GM23338 (cell line): ENCODE measurements at regions not wholly inside any gene's neighbourhood (a gene's known extent, or its start where the extent isn't known, plus 50 kb on each side); places are given as distances from the start of the nearest gene placed in this dataset.

ENCODE experiments used
- ATAC-seq: fragments of 200-7000 bp; cut with Tn5 transposase; 3 replicates; pipeline ENCODE4 v1.9.1; 2020
- DNase-seq: peaks from one replicate; pipeline ENCODE4 v3.0.0-alpha.2; 2015; ENCODE audit warnings: low spot score
- H2AFZ ChIP-seq: fragments of 200-600 bp; sonication (generic); 2 replicates; pipeline ENCODE4 v1.8.0; 2016; ENCODE audit warnings: antibody characterized with exemption, mild to moderate bottlenecking, moderate library complexity
- H3F3A ChIP-seq: fragments of 200-600 bp; sonication (generic); replicated peaks from 2 replicates; pipeline ENCODE4 v1.8.0; 2017; ENCODE audit warnings: antibody characterized with exemption, mixed run types, low read depth
- H3K27ac ChIP-seq: fragments of 200-600 bp; sonication (generic); 2 replicates; pipeline ENCODE4 v1.6.1; 2016; ENCODE audit warnings: low read depth
- H3K27me3 ChIP-seq: fragments of 200-600 bp; sonication (generic); 2 replicates; pipeline ENCODE4 v1.8.0; 2016; ENCODE audit warnings: mild to moderate bottlenecking, mixed run types, moderate library complexity; ENCODE audit not compliant: insufficient read depth
- H3K36me3 ChIP-seq: fragments of 200-600 bp; sonication (generic); 2 replicates; pipeline ENCODE4 v1.8.0; 2016; ENCODE audit warnings: mild to moderate bottlenecking; ENCODE audit not compliant: insufficient read depth
- H3K4me1 ChIP-seq: fragments of 200-600 bp; sonication (generic); 2 replicates; pipeline ENCODE4 v1.8.0; 2016; ENCODE audit warnings: mild to moderate bottlenecking, moderate library complexity; ENCODE audit not compliant: insufficient read depth
- H3K4me2 ChIP-seq: fragments of 200-600 bp; sonication (generic); 2 replicates; pipeline ENCODE4 v1.7.1; 2017; ENCODE audit warnings: mixed run types
- H3K4me3 ChIP-seq: fragments of 200-600 bp; sonication (generic); 2 replicates; pipeline ENCODE4 v1.6.1; 2016; ENCODE audit warnings: mixed run types
- H3K79me2 ChIP-seq: fragments of 200-600 bp; sonication (generic); replicated peaks from 2 replicates; pipeline ENCODE4 v1.8.0; 2017; ENCODE audit warnings: mild to moderate bottlenecking; ENCODE audit not compliant: insufficient read depth
- H3K9me2 ChIP-seq: fragments of 200-600 bp; sonication (generic); 2 replicates; pipeline ENCODE4 v1.8.0; 2017; ENCODE audit not compliant: insufficient read depth
- H4K20me1 ChIP-seq: fragments of 200-600 bp; sonication (generic); replicated peaks from 2 replicates; pipeline ENCODE4 v1.8.0; 2017; ENCODE audit warnings: mild to moderate bottlenecking; ENCODE audit not compliant: insufficient read depth
- H3K27ac Mint-ChIP-seq: 2 replicates; pipeline ENCODE4 v1.8.0; 2020; ENCODE audit warnings: inconsistent platforms, mild to moderate bottlenecking, moderate library complexity, mixed read lengths
- H3K27me3 Mint-ChIP-seq: 3 replicates; pipeline ENCODE4 v1.8.0; 2022; ENCODE audit warnings: low read depth, mild to moderate bottlenecking, moderate library complexity, mixed read lengths, inconsistent platforms; ENCODE audit not compliant: insufficient read depth, poor library complexity
- H3K36me3 Mint-ChIP-seq: 3 replicates; pipeline ENCODE4 v1.8.0; 2021; ENCODE audit warnings: low read depth, mild to moderate bottlenecking, inconsistent platforms, moderate library complexity, mixed read lengths
- H3K4me1 Mint-ChIP-seq: 3 replicates; pipeline ENCODE4 v1.8.0; 2020; ENCODE audit warnings: mild to moderate bottlenecking, inconsistent platforms, mixed read lengths
- H3K4me3 Mint-ChIP-seq: 3 replicates; pipeline ENCODE4 v1.8.0; 2021; ENCODE audit warnings: moderate library complexity, mild to moderate bottlenecking, inconsistent platforms, mixed read lengths
- H3K9me3 Mint-ChIP-seq: 3 replicates; pipeline ENCODE4 v1.8.0; 2020; ENCODE audit warnings: moderate library complexity, mild to moderate bottlenecking, inconsistent platforms, mixed read lengths
- CREB1 ChIP-seq: fragments of 250-450 bp; sonication (Bioruptor Pico); IDR thresholded peaks from 2 replicates; pipeline ENCODE4 v1.5.0; 2020; ENCODE audit warnings: low read depth, mild to moderate bottlenecking, moderate library complexity
- EZH2 ChIP-seq: fragments of 200-600 bp; sonication (generic); IDR thresholded peaks from one replicate; pipeline ENCODE4 v1.8.0; 2017; ENCODE audit warnings: antibody characterized with exemption, mild to moderate bottlenecking, low read depth; ENCODE audit not compliant: unreplicated experiment
- EZH2phosphoT487 ChIP-seq: fragments of 200-600 bp; sonication (generic); IDR thresholded peaks from one replicate; pipeline ENCODE4 v1.8.1; 2018; ENCODE audit warnings: antibody characterized with exemption; ENCODE audit not compliant: unreplicated experiment
- JUNB ChIP-seq: IDR thresholded peaks from one replicate; pipeline ENCODE4 v1.6.1; 2016; ENCODE audit warnings: antibody characterized with exemption; ENCODE audit not compliant: unreplicated experiment
- NANOG ChIP-seq: IDR thresholded peaks from 2 replicates; pipeline ENCODE4 v1.6.1; 2016; ENCODE audit warnings: antibody characterized with exemption, borderline replicate concordance
- POLR2AphosphoS5 ChIP-seq: IDR thresholded peaks from 2 replicates; pipeline ENCODE4 v1.6.1; 2016; ENCODE audit warnings: antibody characterized with exemption, low read depth
- STAT1 ChIP-seq: IDR thresholded peaks from one replicate; pipeline ENCODE4 v1.6.1; 2016; ENCODE audit warnings: antibody characterized with exemption; ENCODE audit not compliant: unreplicated experiment
- ZNF114 ChIP-seq: fragments of 250-450 bp; sonication (Bioruptor Pico); IDR thresholded peaks from 2 replicates; pipeline ENCODE4 v1.5.0; 2020; ENCODE audit warnings: mild to moderate bottlenecking, moderate library complexity
- ZNF331 ChIP-seq: fragments of 250-450 bp; sonication (Bioruptor Pico); IDR thresholded peaks from 2 replicates; pipeline ENCODE4 v1.5.0; 2020; ENCODE audit warnings: low read depth, mild to moderate bottlenecking, moderate library complexity
- TF ChIP-seq, protein P1 (sequence below): IDR thresholded peaks from one replicate; pipeline ENCODE4 v1.6.1; 2018; ENCODE audit warnings: antibody characterized with exemption; ENCODE audit not compliant: unreplicated experiment
- TF ChIP-seq, protein P2 (sequence below): fragments of 250-450 bp; sonication (Bioruptor Pico); IDR thresholded peaks from 2 replicates; pipeline ENCODE4 v1.5.0; 2020; ENCODE audit warnings: mild to moderate bottlenecking, moderate library complexity
- TF ChIP-seq, protein P3 (sequence below): IDR thresholded peaks from 2 replicates; pipeline ENCODE4 v1.6.1; 2016; ENCODE audit warnings: antibody characterized with exemption

DNA sequence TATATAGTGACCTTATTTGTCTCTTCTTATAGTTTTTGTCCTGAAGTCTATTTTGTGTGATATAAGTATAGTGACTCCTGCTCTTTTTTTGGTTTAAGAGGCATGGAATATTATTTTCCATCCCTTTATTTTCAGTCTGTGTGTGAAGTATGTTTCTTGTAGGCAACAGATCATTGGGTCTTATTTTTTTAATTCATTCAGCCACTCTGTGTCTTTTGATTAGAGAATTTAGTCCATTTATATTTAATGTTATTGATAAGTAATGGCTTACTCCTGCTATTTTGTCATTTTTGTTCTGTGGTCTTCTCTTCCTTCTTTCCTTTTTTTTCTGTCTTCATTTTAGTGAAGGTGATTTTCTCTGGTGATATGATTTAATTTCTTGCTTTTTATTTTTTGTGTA, 51.4 kb upstream of the TOP1 start:
- H3K4me2 ChIP-seq = no peak overlapping the region
- no peaks in the 10 kb centered on the region for H3K27me3 Mint-ChIP-seq

More for the DNA sequence above, 51.4 kb upstream of the TOP1 start:
- TF ChIP-seq, protein P1, sequence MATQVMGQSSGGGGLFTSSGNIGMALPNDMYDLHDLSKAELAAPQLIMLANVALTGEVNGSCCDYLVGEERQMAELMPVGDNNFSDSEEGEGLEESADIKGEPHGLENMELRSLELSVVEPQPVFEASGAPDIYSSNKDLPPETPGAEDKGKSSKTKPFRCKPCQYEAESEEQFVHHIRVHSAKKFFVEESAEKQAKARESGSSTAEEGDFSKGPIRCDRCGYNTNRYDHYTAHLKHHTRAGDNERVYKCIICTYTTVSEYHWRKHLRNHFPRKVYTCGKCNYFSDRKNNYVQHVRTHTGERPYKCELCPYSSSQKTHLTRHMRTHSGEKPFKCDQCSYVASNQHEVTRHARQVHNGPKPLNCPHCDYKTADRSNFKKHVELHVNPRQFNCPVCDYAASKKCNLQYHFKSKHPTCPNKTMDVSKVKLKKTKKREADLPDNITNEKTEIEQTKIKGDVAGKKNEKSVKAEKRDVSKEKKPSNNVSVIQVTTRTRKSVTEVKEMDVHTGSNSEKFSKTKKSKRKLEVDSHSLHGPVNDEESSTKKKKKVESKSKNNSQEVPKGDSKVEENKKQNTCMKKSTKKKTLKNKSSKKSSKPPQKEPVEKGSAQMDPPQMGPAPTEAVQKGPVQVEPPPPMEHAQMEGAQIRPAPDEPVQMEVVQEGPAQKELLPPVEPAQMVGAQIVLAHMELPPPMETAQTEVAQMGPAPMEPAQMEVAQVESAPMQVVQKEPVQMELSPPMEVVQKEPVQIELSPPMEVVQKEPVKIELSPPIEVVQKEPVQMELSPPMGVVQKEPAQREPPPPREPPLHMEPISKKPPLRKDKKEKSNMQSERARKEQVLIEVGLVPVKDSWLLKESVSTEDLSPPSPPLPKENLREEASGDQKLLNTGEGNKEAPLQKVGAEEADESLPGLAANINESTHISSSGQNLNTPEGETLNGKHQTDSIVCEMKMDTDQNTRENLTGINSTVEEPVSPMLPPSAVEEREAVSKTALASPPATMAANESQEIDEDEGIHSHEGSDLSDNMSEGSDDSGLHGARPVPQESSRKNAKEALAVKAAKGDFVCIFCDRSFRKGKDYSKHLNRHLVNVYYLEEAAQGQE = no peak
- TF ChIP-seq, protein P2, sequence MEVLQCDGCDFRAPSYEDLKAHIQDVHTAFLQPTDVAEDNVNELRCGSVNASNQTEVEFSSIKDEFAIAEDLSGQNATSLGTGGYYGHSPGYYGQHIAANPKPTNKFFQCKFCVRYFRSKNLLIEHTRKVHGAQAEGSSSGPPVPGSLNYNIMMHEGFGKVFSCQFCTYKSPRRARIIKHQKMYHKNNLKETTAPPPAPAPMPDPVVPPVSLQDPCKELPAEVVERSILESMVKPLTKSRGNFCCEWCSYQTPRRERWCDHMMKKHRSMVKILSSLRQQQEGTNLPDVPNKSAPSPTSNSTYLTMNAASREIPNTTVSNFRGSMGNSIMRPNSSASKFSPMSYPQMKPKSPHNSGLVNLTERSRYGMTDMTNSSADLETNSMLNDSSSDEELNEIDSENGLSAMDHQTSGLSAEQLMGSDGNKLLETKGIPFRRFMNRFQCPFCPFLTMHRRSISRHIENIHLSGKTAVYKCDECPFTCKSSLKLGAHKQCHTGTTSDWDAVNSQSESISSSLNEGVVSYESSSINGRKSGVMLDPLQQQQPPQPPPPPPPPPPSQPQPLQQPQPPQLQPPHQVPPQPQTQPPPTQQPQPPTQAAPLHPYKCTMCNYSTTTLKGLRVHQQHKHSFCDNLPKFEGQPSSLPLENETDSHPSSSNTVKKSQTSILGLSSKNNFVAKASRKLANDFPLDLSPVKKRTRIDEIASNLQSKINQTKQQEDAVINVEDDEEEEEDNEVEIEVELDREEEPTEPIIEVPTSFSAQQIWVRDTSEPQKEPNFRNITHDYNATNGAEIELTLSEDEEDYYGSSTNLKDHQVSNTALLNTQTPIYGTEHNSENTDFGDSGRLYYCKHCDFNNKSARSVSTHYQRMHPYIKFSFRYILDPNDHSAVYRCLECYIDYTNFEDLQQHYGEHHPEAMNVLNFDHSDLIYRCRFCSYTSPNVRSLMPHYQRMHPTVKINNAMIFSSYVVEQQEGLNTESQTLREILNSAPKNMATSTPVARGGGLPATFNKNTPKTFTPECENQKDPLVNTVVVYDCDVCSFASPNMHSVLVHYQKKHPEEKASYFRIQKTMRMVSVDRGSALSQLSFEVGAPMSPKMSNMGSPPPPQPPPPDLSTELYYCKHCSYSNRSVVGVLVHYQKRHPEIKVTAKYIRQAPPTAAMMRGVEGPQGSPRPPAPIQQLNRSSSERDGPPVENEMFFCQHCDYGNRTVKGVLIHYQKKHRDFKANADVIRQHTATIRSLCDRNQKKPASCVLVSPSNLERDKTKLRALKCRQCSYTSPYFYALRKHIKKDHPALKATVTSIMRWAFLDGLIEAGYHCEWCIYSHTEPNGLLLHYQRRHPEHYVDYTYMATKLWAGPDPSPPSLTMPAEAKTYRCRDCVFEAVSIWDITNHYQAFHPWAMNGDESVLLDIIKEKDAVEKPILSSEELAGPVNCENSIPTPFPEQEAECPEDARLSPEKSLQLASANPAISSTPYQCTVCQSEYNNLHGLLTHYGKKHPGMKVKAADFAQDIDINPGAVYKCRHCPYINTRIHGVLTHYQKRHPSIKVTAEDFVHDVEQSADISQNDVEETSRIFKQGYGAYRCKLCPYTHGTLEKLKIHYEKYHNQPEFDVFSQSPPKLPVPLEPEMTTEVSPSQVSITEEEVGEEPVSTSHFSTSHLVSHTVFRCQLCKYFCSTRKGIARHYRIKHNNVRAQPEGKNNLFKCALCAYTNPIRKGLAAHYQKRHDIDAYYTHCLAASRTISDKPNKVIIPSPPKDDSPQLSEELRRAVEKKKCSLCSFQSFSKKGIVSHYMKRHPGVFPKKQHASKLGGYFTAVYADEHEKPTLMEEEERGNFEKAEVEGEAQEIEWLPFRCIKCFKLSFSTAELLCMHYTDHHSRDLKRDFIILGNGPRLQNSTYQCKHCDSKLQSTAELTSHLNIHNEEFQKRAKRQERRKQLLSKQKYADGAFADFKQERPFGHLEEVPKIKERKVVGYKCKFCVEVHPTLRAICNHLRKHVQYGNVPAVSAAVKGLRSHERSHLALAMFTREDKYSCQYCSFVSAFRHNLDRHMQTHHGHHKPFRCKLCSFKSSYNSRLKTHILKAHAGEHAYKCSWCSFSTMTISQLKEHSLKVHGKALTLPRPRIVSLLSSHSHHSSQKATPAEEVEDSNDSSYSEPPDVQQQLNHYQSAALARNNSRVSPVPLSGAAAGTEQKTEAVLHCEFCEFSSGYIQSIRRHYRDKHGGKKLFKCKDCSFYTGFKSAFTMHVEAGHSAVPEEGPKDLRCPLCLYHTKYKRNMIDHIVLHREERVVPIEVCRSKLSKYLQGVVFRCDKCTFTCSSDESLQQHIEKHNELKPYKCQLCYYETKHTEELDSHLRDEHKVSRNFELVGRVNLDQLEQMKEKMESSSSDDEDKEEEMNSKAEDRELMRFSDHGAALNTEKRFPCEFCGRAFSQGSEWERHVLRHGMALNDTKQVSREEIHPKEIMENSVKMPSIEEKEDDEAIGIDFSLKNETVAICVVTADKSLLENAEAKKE (CRISPR knock-in tag) = no peak
- TF ChIP-seq ZNF114 (CRISPR knock-in tag) (no peak), JUNB (no peak), EZH2phosphoT487 (no peak), NANOG (no peak), ZNF331 (no peak), STAT1 (no peak), CREB1 (CRISPR knock-in tag) (no peak), EZH2 (no peak), POLR2AphosphoS5 (no peak)
- TF ChIP-seq, protein P3, sequence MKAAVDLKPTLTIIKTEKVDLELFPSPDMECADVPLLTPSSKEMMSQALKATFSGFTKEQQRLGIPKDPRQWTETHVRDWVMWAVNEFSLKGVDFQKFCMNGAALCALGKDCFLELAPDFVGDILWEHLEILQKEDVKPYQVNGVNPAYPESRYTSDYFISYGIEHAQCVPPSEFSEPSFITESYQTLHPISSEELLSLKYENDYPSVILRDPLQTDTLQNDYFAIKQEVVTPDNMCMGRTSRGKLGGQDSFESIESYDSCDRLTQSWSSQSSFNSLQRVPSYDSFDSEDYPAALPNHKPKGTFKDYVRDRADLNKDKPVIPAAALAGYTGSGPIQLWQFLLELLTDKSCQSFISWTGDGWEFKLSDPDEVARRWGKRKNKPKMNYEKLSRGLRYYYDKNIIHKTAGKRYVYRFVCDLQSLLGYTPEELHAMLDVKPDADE = no peak
- no peaks in the 10 kb centered on the region for H3K79me2 ChIP-seq
- H3K4me1 ChIP-seq = no peaks in the 10 kb centered on the region
- Mint-ChIP-seq H3K4me1 (no peaks in the 10 kb centered on the region), H3K9me3 (peaks cover 29% of the 10 kb centered on the region), H3K36me3 (no peaks in the 10 kb centered on the region), H3K27ac (no peak overlapping the region), H3K4me3 (no peak overlapping the region)
- ATAC-seq (no peak), DNase-seq (no peak)
- no peaks in the 10 kb centered on the region for H3K27me3 ChIP-seq
- no peak overlapping the region for H3K27ac ChIP-seq
- H3F3A ChIP-seq = no peaks in the 10 kb centered on the region
- H4K20me1 ChIP-seq = no peaks in the 10 kb centered on the region
- H3K4me3 ChIP-seq = no peak overlapping the region
- H3K9me2 ChIP-seq = no peaks in the 10 kb centered on the region
- H2AFZ ChIP-seq = no peak overlapping the region
- H3K36me3 ChIP-seq = no peaks in the 10 kb centered on the region
